H9 (cell line): ENCODE measurements at regions not wholly inside any gene's neighbourhood (a gene's known extent, or its start where the extent isn't known, plus 50 kb on each side); places are given as distances from the start of the nearest gene placed in this dataset.

Experiments used
- DNase-seq: peaks from one replicate; pipeline ENCODE4 v3.0.0-alpha.2; 2017
- H2AFZ ChIP-seq: one replicate; pipeline ENCODE4 v1.6.1; 2013; ENCODE audit warnings: mild to moderate bottlenecking, low read length, control low read depth, moderate library complexity
- H2AK5ac ChIP-seq: 2 replicates; pipeline ENCODE4 v1.6.1; 2013; ENCODE audit warnings: low read length, control low read depth, mixed read lengths; ENCODE audit not compliant: insufficient read length
- H2BK120ac ChIP-seq: one replicate; pipeline ENCODE4 v1.6.1; 2013; ENCODE audit warnings: low read depth, mild to moderate bottlenecking, low read length, control low read depth, inconsistent platforms; ENCODE audit not compliant: poor library complexity, severe bottlenecking
- H2BK12ac ChIP-seq: 2 replicates; pipeline ENCODE4 v1.6.1; 2013; ENCODE audit warnings: low read length, control low read depth, mixed read lengths, low read depth; ENCODE audit not compliant: insufficient read length
- H2BK15ac ChIP-seq: 2 replicates; pipeline ENCODE4 v1.6.1; 2013; ENCODE audit warnings: low read depth, low read length, control low read depth
- H2BK20ac ChIP-seq: one replicate; pipeline ENCODE4 v1.6.1; 2013; ENCODE audit warnings: low read depth, mild to moderate bottlenecking, low read length, control low read depth, inconsistent platforms; ENCODE audit not compliant: poor library complexity, severe bottlenecking
- H2BK5ac ChIP-seq: 2 replicates; pipeline ENCODE4 v1.6.1; 2013; ENCODE audit warnings: low read length, control low read depth, mixed read lengths; ENCODE audit not compliant: insufficient read length
- H3K14ac ChIP-seq: 2 replicates; pipeline ENCODE4 v1.6.1; 2013; ENCODE audit warnings: low read length, control low read depth; ENCODE audit not compliant: insufficient read depth
- H3K18ac ChIP-seq: 2 replicates; pipeline ENCODE4 v1.6.1; 2013; ENCODE audit warnings: low read depth, mild to moderate bottlenecking, mixed read lengths, low read length, control low read depth; ENCODE audit not compliant: insufficient read length
- H3K23ac ChIP-seq: 2 replicates; pipeline ENCODE4 v1.6.1; 2013; ENCODE audit warnings: low read length, control low read depth, mixed read lengths, low read depth; ENCODE audit not compliant: insufficient read length
- H3K23me2 ChIP-seq: 2 replicates; pipeline ENCODE4 v1.6.1; 2013; ENCODE audit warnings: low read depth, mild to moderate bottlenecking, mixed read lengths, low read length, control low read depth; ENCODE audit not compliant: insufficient read length, poor library complexity, severe bottlenecking
- H3K27ac ChIP-seq: 2 replicates; pipeline ENCODE4 v1.5.1; 2013; ENCODE audit warnings: low read length, control low read depth, mixed read lengths, low read depth; ENCODE audit not compliant: insufficient read length
- H3K27me3 ChIP-seq: 2 replicates; pipeline ENCODE4 v1.6.1; 2013; ENCODE audit warnings: low read length, control low read depth, inconsistent platforms; ENCODE audit not compliant: insufficient read depth
- H3K4ac ChIP-seq: 2 replicates; pipeline ENCODE4 v1.6.1; 2013; ENCODE audit warnings: low read depth, mild to moderate bottlenecking, control low read depth, inconsistent platforms, low read length, moderate library complexity
- H3K4me1 ChIP-seq: 2 replicates; pipeline ENCODE4 v1.6.1; 2013; ENCODE audit warnings: low read length, control low read depth, inconsistent platforms; ENCODE audit not compliant: insufficient read depth
- H3K4me2 ChIP-seq: 2 replicates; pipeline ENCODE4 v1.6.1; 2013; ENCODE audit warnings: low read length, control low read depth, mixed read lengths; ENCODE audit not compliant: insufficient read length, insufficient read depth
- H3K56ac ChIP-seq: 2 replicates; pipeline ENCODE4 v1.6.1; 2013; ENCODE audit warnings: low read depth, mild to moderate bottlenecking, mixed read lengths, low read length, control low read depth; ENCODE audit not compliant: insufficient read length
- H3K79me1 ChIP-seq: 2 replicates; pipeline ENCODE4 v1.6.1; 2013; ENCODE audit warnings: low read depth, mild to moderate bottlenecking, moderate library complexity, low read length, control low read depth, inconsistent platforms; ENCODE audit not compliant: insufficient read depth, poor library complexity, severe bottlenecking
- H3K79me2 ChIP-seq: 2 replicates; pipeline ENCODE4 v1.6.1; 2013; ENCODE audit warnings: low read length, control low read depth, inconsistent platforms; ENCODE audit not compliant: insufficient read depth
- H3K9ac ChIP-seq: 2 replicates; pipeline ENCODE4 v1.6.1; 2013; ENCODE audit warnings: low read length, control low read depth, mixed read lengths; ENCODE audit not compliant: insufficient read length; ENCODE audit errors: extremely low read depth
- H3K9me3 ChIP-seq: one replicate; pipeline ENCODE4 v1.6.1; 2013; ENCODE audit warnings: low read depth, low read length, inconsistent platforms; ENCODE audit not compliant: control insufficient read depth
- H3T11ph ChIP-seq: one replicate; pipeline ENCODE4 v1.6.1; 2013; ENCODE audit warnings: mild to moderate bottlenecking, low read length, control low read depth, inconsistent platforms
- H4K20me1 ChIP-seq: one replicate; pipeline ENCODE4 v1.6.1; 2013; ENCODE audit not compliant: control insufficient read depth, insufficient read length, insufficient read depth
- H4K5ac ChIP-seq: 2 replicates; pipeline ENCODE4 v1.6.1; 2013; ENCODE audit warnings: low read depth, mild to moderate bottlenecking, mixed read lengths, low read length, control low read depth; ENCODE audit not compliant: insufficient read length
- H4K8ac ChIP-seq: replicated peaks from 2 replicates; pipeline ENCODE4 v1.6.1; 2013; ENCODE audit warnings: low read length, control low read depth, mixed read lengths, low read depth; ENCODE audit not compliant: insufficient read length
- H4K91ac ChIP-seq: 2 replicates; pipeline ENCODE4 v1.6.1; 2013; ENCODE audit warnings: low read depth, mild to moderate bottlenecking, moderate library complexity, mixed read lengths, low read length, control low read depth; ENCODE audit not compliant: insufficient read length
- H3K27ac Mint-ChIP-seq, 3 experiments: 2 replicates in 2 of 3; 3 replicates in 1 of 3; pipeline ENCODE4 v1.8.0; 2020 to 2021; ENCODE audit warnings: mixed read lengths in 3 of 3, mild to moderate bottlenecking in 1 of 3, moderate library complexity in 1 of 3
- H3K27me3 Mint-ChIP-seq: 2 replicates; pipeline ENCODE4 v1.8.0; 2021; ENCODE audit warnings: low read depth, mild to moderate bottlenecking, moderate library complexity, mixed read lengths
- H3K36me3 Mint-ChIP-seq, 3 experiments: 2 replicates in 2 of 3; 3 replicates in 1 of 3; pipeline ENCODE4 v1.8.0; 2020 to 2021; ENCODE audit warnings: low read depth in 3 of 3, mixed read lengths in 3 of 3; ENCODE audit not compliant: insufficient read depth in 1 of 3
- H3K4me1 Mint-ChIP-seq, 2 experiments: 2 replicates each; pipeline ENCODE4 v1.8.0; 2020; ENCODE audit warnings: mixed read lengths in 2 of 2
- H3K4me3 Mint-ChIP-seq, 2 experiments: 2 replicates in 1 of 2; 3 replicates in 1 of 2; pipeline ENCODE4 v1.8.0; 2020 to 2021; ENCODE audit warnings: mild to moderate bottlenecking in 2 of 2, mixed read lengths in 2 of 2, moderate library complexity in 1 of 2
- H3K9me3 Mint-ChIP-seq, 2 experiments: 2 replicates in 1 of 2; 3 replicates in 1 of 2; pipeline ENCODE4 v1.8.0; 2020; ENCODE audit warnings: mild to moderate bottlenecking in 2 of 2, mixed read lengths in 2 of 2, moderate library complexity in 1 of 2
- CTCF ChIP-seq: fragments of 200-600 bp; sonication (generic); conservative IDR thresholded peaks from 3 replicates; pipeline ENCODE4 v1.8.0; 2021; ENCODE audit warnings: antibody characterized with exemption, mild to moderate bottlenecking
- WGBS: extraction: QIAGEN DNeasy Blood & Tissue Kit; methylation state at CpG from one replicate; pipeline ENCODE4 v1.1.7; 2013; ENCODE audit warnings: missing lambda C conversion rate, low lambda C conversion rate, mixed read lengths; ENCODE audit not compliant: insufficient read length; ENCODE audit errors: extremely low coverage; 5-methylcytosine and 5-hydroxymethylcytosine counted together

DNA sequence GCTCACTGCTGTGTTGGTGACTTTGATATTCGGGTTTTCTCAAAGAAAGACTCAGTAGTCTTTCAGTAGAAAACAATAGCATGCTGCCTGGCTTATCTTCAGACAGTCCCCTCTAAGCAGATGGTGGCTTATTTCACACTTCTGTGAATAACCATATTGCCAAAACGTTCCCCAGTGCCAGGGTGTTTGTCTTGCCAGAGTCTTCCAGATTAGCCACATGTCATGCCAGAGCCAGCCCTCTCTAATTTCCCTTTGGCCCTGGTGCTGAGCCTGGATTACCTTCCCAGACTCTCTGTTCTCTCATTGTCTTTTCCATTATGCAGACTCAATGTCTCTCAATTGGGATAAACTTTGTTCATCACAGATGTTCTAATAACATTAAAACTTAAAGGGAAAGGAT lies 488.0 kb upstream of the ATXN8OS start:
- Histone ChIP-seq H2AK5ac (no peak overlapping the region), H3K18ac (no peak overlapping the region), H3K79me2 (no peaks in the 10 kb centered on the region), H3K4ac (no peak overlapping the region), H3K9me3 (peaks cover 13% of the 10 kb centered on the region), H4K20me1 (no peaks in the 10 kb centered on the region), H3K27me3 (no peaks in the 10 kb centered on the region), H2AFZ (no peak overlapping the region), H2BK20ac (no peak overlapping the region), H2BK12ac (no peak overlapping the region), H3K23ac (no peak overlapping the region), H3K4me1 (no peaks in the 10 kb centered on the region; the same call in 1 of the 2 replicates), H4K5ac (no peak overlapping the region), H3K56ac (no peak overlapping the region), H3T11ph (no peak overlapping the region), H2BK120ac (no peak overlapping the region), H4K91ac (no peak overlapping the region), H2BK15ac (no peak overlapping the region), H3K23me2 (no peaks in the 10 kb centered on the region), H3K4me2 (no peak overlapping the region), H3K9ac (no peak overlapping the region), H2BK5ac (no peak overlapping the region), H4K8ac (no peak overlapping the region), H3K79me1 (no peaks in the 10 kb centered on the region), H3K27ac (no peak overlapping the region), H3K14ac (no peak overlapping the region)
- Mint-ChIP-seq H3K27me3 (no peaks in the 10 kb centered on the region), H3K27ac (no peak overlapping the region), H3K4me3 (no peak overlapping the region), H3K36me3 (peaks cover 13 to 23% (median 16%) of the 10 kb centered on the region in 3 experiments), H3K9me3 (peaks cover 17 to 21% of the 10 kb centered on the region in 2 experiments), H3K4me1 (peaks cover 18 to 30% of the 10 kb centered on the region in 2 experiments)
- WGBS, result no CpG with 5 or more reads among the region's 2 CpGs
- no peak for TF ChIP-seq CTCF
- DNase-seq, result no peak
